GM12878 (cell line): ENCODE measurements at regions not wholly inside any gene's neighbourhood (a gene's known extent, or its start where the extent isn't known, plus 50 kb on each side); places are given as distances from the start of the nearest gene placed in this dataset.

Source experiments
- ATF7 ChIP-seq: fragments of 450-650 bp; IDR thresholded peaks from 2 replicates; pipeline ENCODE4 v1.6.1; 2016; ENCODE audit warnings: low read depth, mild to moderate bottlenecking
- CEBPZ ChIP-seq: fragments of 150-350 bp; IDR thresholded peaks from 2 replicates; pipeline ENCODE4 v1.6.1; 2016; ENCODE audit warnings: low read depth, low read length
- CHD2 ChIP-seq: IDR thresholded peaks from 2 replicates; pipeline ENCODE4 v1.6.1; 2011; ENCODE audit warnings: low read depth, low read length, improper control_type of control experiment, borderline replicate concordance
- CTCF ChIP-seq, 3 experiments: IDR thresholded peaks in 2 of 3; conservative IDR thresholded peaks in 1 of 3; 2 replicates each; pipeline ENCODE4 v1.5.1; 2011; ENCODE audit warnings: low read depth in 3 of 3, low read length in 3 of 3, mild to moderate bottlenecking in 3 of 3, control low read depth in 2 of 3, moderate library complexity in 2 of 3, inconsistent platforms in 1 of 3, mixed read lengths in 1 of 3; ENCODE audit not compliant: control insufficient read depth in 2 of 3, insufficient read depth in 1 of 3; ENCODE audit errors: extremely low read depth in 1 of 3
- EGR1 ChIP-seq, 2 experiments: IDR thresholded peaks; 1 replicate in 1 of 2; 2 replicates in 1 of 2; pipeline ENCODE4 v1.6.1; 2011 to 2012; ENCODE audit warnings: low read depth in 2 of 2, low read length in 2 of 2, borderline replicate concordance in 1 of 2, mild to moderate bottlenecking in 1 of 2, moderate library complexity in 1 of 2
- EZH2 ChIP-seq: IDR thresholded peaks from 2 replicates; pipeline ENCODE4 v1.6.1; 2012; ENCODE audit warnings: low read depth, mild to moderate bottlenecking, control low read depth, inconsistent platforms, low read length, borderline replicate concordance; ENCODE audit not compliant: control insufficient read depth
- KDM1A ChIP-seq: fragments of 200-600 bp; sonication (generic); IDR thresholded peaks from 2 replicates; pipeline ENCODE4 v1.6.1; 2016; ENCODE audit warnings: borderline replicate concordance
- POLR2A ChIP-seq: IDR thresholded peaks from 2 replicates; pipeline ENCODE4 v1.6.1; 2011; ENCODE audit warnings: low read depth, mild to moderate bottlenecking, low read length
- POLR2AphosphoS5 ChIP-seq: IDR thresholded peaks from 2 replicates; pipeline ENCODE4 v1.6.1; 2011; ENCODE audit warnings: mild to moderate bottlenecking, low read length, inconsistent platforms
- RAD21 ChIP-seq: IDR thresholded peaks from 2 replicates; pipeline ENCODE4 v1.6.1; 2011; ENCODE audit warnings: mild to moderate bottlenecking, low read depth, low read length, moderate library complexity; ENCODE audit not compliant: insufficient read depth
- SIN3A ChIP-seq: IDR thresholded peaks from 2 replicates; pipeline ENCODE4 v1.6.1; 2012; ENCODE audit warnings: low read depth, low read length, improper control_type of control experiment
- TCF12 ChIP-seq: IDR thresholded peaks from 2 replicates; pipeline ENCODE4 v1.6.1; 2011; ENCODE audit warnings: low read depth, mild to moderate bottlenecking, low read length
- TF ChIP-seq, protein P1 (sequence below): IDR thresholded peaks from 2 replicates; pipeline ENCODE4 v1.6.1; 2012; ENCODE audit warnings: low read depth, low read length, improper control_type of control experiment

DNA sequence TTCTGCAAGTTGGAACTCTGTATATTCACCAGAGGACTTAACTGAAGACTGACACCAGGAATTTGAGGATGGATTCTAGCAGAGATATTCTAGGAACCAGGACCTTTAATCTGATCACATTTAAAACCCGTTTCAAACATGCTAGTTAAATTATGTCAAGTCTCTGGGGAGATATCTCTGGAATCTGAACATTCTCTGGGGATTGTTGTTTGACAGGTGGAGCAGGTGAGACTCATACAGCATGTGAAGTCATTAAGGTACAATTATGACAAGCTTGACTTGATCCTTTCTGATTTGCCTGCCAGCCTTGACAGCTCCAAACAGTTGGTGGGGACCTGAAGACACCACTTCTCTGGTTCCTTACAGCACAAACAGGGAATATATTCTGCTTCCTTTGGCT lies 100.3 kb downstream of the FAT3 start:
- TF ChIP-seq RAD21 (no peak), CTCF (IDR thresholded peaks at IDR 0.05 in 2 of 3, conservative IDR thresholded peaks at IDR 0.05 in 1 of 3; ENCODE audit: control insufficient read depth in 2 of 3, extremely low read depth in 1 of 3, insufficient read depth in 1 of 3, low read depth in 3 of 3, low read length in 3 of 3) (no peak), TCF12 (no peak), POLR2AphosphoS5 (no peak), SIN3A (no peak), ATF7 (no peak), EGR1 (IDR thresholded peaks at IDR 0.05; ENCODE audit: borderline replicate concordance in 1 of 2, low read depth in 2 of 2, low read length in 2 of 2) (no peak), CEBPZ (no peak), EZH2 (no peak), CHD2 (no peak), POLR2A (no peak), KDM1A (no peak)
- TF ChIP-seq, protein P1, sequence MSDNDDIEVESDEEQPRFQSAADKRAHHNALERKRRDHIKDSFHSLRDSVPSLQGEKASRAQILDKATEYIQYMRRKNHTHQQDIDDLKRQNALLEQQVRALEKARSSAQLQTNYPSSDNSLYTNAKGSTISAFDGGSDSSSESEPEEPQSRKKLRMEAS: no peak
